BJ (cell line): ENCODE measurements at regions not wholly inside any gene's neighbourhood (a gene's known extent, or its start where the extent isn't known, plus 50 kb on each side); places are given as distances from the start of the nearest gene placed in this dataset.

ENCODE experiments used
- CTCF ChIA-PET: fragments of 350-600 bp; formaldehyde crosslinking; extraction: SDS; loops from one replicate; lab custom pipeline; 2021; ENCODE audit warnings: antibody characterized with exemption, inconsistent platforms; lab: Yijun Ruan, JAX
- POLR2A ChIA-PET: fragments of 300-600 bp; sonication (Branson Sonifier 250); formaldehyde crosslinking; extraction: SDS; loops from one replicate; lab custom pipeline; 2021; ENCODE audit warnings: antibody characterized with exemption; lab: Charles Lee
- DNase-seq: peaks from one replicate; pipeline ENCODE4 v3.0.0-alpha.2; 2011; ENCODE audit warnings: low read depth
- H3K27me3 ChIP-seq: 2 replicates; pipeline ENCODE4 v1.6.0; 2011; ENCODE audit warnings: low read length; ENCODE audit not compliant: control insufficient read depth, insufficient read depth
- H3K36me3 ChIP-seq: 2 replicates; pipeline ENCODE4 v1.5.1; 2011; ENCODE audit warnings: low read length; ENCODE audit not compliant: control insufficient read depth, insufficient read depth
- H3K4me3 ChIP-seq: 2 replicates; pipeline ENCODE4 v1.5.1; 2011; ENCODE audit warnings: low read depth, mild to moderate bottlenecking, control low read depth, low read length
- CTCF ChIP-seq: IDR thresholded peaks from 2 replicates; pipeline ENCODE4 v1.5.1; 2011; ENCODE audit warnings: low read depth, mild to moderate bottlenecking, control low read depth, inconsistent platforms, low read length, moderate library complexity; ENCODE audit not compliant: insufficient read depth

GRCh38 chr4:115294717-115295116 is 181.3 kb upstream of the NDST4 start:
- TF ChIP-seq CTCF, result no peak
- no peak overlapping the region for H3K4me3 ChIP-seq
- no peaks in the 10 kb centered on the region for H3K27me3 ChIP-seq
- ChIA-PET POLR2A (no interaction called here), CTCF (no interaction called here)
- DNase-seq, result no peak
- no peaks in the 10 kb centered on the region for H3K36me3 ChIP-seq

- Histone ChIP-seq H3K27me3 (no peaks in the 10 kb centered on the region), H3K4me3 (no peak overlapping the region), H3K36me3 (no peaks in the 10 kb centered on the region)
- DNase-seq, result no peak
- POLR2A ChIA-PET, result no interaction called here
- CTCF ChIA-PET, result no interaction called here
- TF ChIP-seq CTCF, result no peak
Observed at GRCh38 chr4:115293093-115293462, 179.7 kb upstream of the NDST4 start.

- no peak overlapping the region for H3K4me3 ChIP-seq
- CTCF ChIA-PET, result no interaction called here
- POLR2A ChIA-PET, result no interaction called here
- no peaks in the 10 kb centered on the region for H3K36me3 ChIP-seq
- no peak for DNase-seq
- H3K27me3 ChIP-seq, result no peaks in the 10 kb centered on the region
- TF ChIP-seq CTCF, result no peak
Observed at GRCh38 chr4:115292320-115293092, 179.1 kb upstream of the NDST4 start.

GRCh38 chr4:115287426-115287825 is 174.0 kb upstream of the NDST4 start:
- POLR2A ChIA-PET, result no interaction called here
- TF ChIP-seq CTCF, result no peak

GRCh38 chr4:115279330-115279729 is 165.9 kb upstream of the NDST4 start:
- Histone ChIP-seq H3K4me3 (no peak overlapping the region), H3K27me3 (no peaks in the 10 kb centered on the region), H3K36me3 (no peaks in the 10 kb centered on the region)
- DNase-seq, result no peak
- TF ChIP-seq CTCF, result no peak
- CTCF ChIA-PET, result no interaction called here
- POLR2A ChIA-PET, result no interaction called here

More at GRCh38 chr4:115287426-115287825, 174.0 kb upstream of the NDST4 start:
- DNase-seq, result no peak
- CTCF ChIA-PET, result no interaction called here
- Histone ChIP-seq H3K36me3 (no peaks in the 10 kb centered on the region), H3K27me3 (no peaks in the 10 kb centered on the region), H3K4me3 (no peak overlapping the region)
